Caco-2 (cell line): ENCODE measurements at regions not wholly inside any gene's neighbourhood (a gene's known extent, or its start where the extent isn't known, plus 50 kb on each side); places are given as distances from the start of the nearest gene placed in this dataset.

ENCODE experiments used
- BruUV-seq: library from RNA; stranded (reverse); fragments of 400-500 nt; replicated peaks from 2 replicates; lab custom pipeline; 2021; lab: Mats Ljungman, UMichigan
- CTCF ChIA-PET: fragments of 300-600 bp; sonication (Branson Sonifier 250); formaldehyde crosslinking; loops from one replicate; lab custom pipeline; 2022; ENCODE audit warnings: antibody characterized with exemption; lab: Charles Lee
- POLR2A ChIA-PET: fragments of 300-600 bp; sonication (Branson Sonifier 250); formaldehyde crosslinking; loops from one replicate; lab custom pipeline; 2022; ENCODE audit warnings: antibody characterized with exemption; lab: Charles Lee
- DNase-seq, 2 experiments: peaks; one replicate each; pipeline versions ENCODE4 v3.0.0 to v3.0.0-alpha.2; 2020 to 2022
- H3K27me3 ChIP-seq: replicated peaks from 2 replicates; pipeline ENCODE4 v1.6.0; 2011; ENCODE audit warnings: low read length; ENCODE audit not compliant: control insufficient read depth, insufficient read depth
- H3K36me3 ChIP-seq: 2 replicates; pipeline ENCODE4 v1.5.1; 2011; ENCODE audit warnings: low read length; ENCODE audit not compliant: control insufficient read depth, insufficient read depth
- H3K4me1 ChIP-seq: fragments of 250-450 bp; sonication (Bioruptor Pico); 2 replicates; pipeline ENCODE4 v1.5.1; 2020; ENCODE audit warnings: mild to moderate bottlenecking
- H3K4me3 ChIP-seq: 2 replicates; pipeline ENCODE4 v1.5.1; 2011; ENCODE audit warnings: low read depth, mild to moderate bottlenecking, control low read depth, low read length
- H3K9me3 ChIP-seq: fragments of 250-450 bp; sonication (Bioruptor Pico); 2 replicates; pipeline ENCODE4 v1.5.1; 2020; ENCODE audit warnings: mild to moderate bottlenecking, moderate library complexity
- H3K27ac Mint-ChIP-seq: one replicate; pipeline ENCODE4 v1.8.0; 2022; ENCODE audit warnings: mixed read lengths; ENCODE audit not compliant: unreplicated experiment
- H3K27me3 Mint-ChIP-seq: one replicate; pipeline ENCODE4 v1.8.0; 2022; ENCODE audit warnings: mixed read lengths; ENCODE audit not compliant: insufficient read depth, unreplicated experiment
- H3K36me3 Mint-ChIP-seq: one replicate; pipeline ENCODE4 v1.8.0; 2022; ENCODE audit warnings: mild to moderate bottlenecking, mixed read lengths; ENCODE audit not compliant: insufficient read depth, unreplicated experiment
- H3K4me1 Mint-ChIP-seq: one replicate; pipeline ENCODE4 v1.8.0; 2022; ENCODE audit warnings: low read depth, mixed read lengths; ENCODE audit not compliant: unreplicated experiment
- H3K4me3 Mint-ChIP-seq: one replicate; pipeline ENCODE4 v1.8.0; 2022; ENCODE audit warnings: mild to moderate bottlenecking, moderate library complexity, mixed read lengths; ENCODE audit not compliant: unreplicated experiment
- H3K9me3 Mint-ChIP-seq: one replicate; pipeline ENCODE4 v1.8.0; 2022; ENCODE audit warnings: mixed read lengths; ENCODE audit not compliant: unreplicated experiment
- CTCF ChIP-seq, 2 experiments: fragments of 200-600 bp in 1 of 2; IDR thresholded peaks; 1 replicate in 1 of 2; 2 replicates in 1 of 2; pipeline versions ENCODE4 v1.5.1 to v1.8.0; 2011 to 2022; ENCODE audit warnings: antibody characterized with exemption in 1 of 2, control low read depth in 1 of 2, inconsistent platforms in 1 of 2, low read depth in 1 of 2, low read length in 1 of 2, mild to moderate bottlenecking in 1 of 2, moderate library complexity in 1 of 2; ENCODE audit not compliant: insufficient read depth in 1 of 2, severe bottlenecking in 1 of 2, unreplicated experiment in 1 of 2
- intact Hi-C: fragments of 100-400 bp; cut with micrococcal nuclease; formaldehyde crosslinking; loops from one replicate; pipeline ENCODE4 v1.10.0; 2022; ENCODE audit not compliant: unreplicated experiment

GRCh38 chr13:50144246-50145160 lies 129.3 kb downstream of the KCNRG start:
- no peaks in the 10 kb centered on the region; the same call in 1 of the 2 replicates for H3K4me1 ChIP-seq
- Mint-ChIP-seq H3K4me1 (no peaks in the 10 kb centered on the region), H3K27ac (no peak overlapping the region), H3K4me3 (no peak overlapping the region), H3K27me3 (no peaks in the 10 kb centered on the region), H3K36me3 (no peaks in the 10 kb centered on the region), H3K9me3 (no peaks in the 10 kb centered on the region)
- no TSS peak for BruUV-seq
- no peaks in the 10 kb centered on the region for H3K27me3 ChIP-seq
- intact Hi-C loops: no loop called here
- no peaks in the 10 kb centered on the region for H3K36me3 ChIP-seq
- POLR2A ChIA-PET: no interaction called here
- H3K4me3 ChIP-seq: no peak overlapping the region
- CTCF ChIA-PET: no interaction called here
- no peak for DNase-seq
- TF ChIP-seq CTCF (IDR thresholded peaks at IDR 0.05; ENCODE audit: insufficient read depth in 1 of 2, low read depth in 1 of 2, low read length in 1 of 2, severe bottlenecking in 1 of 2, unreplicated experiment in 1 of 2): no peak
- no peaks in the 10 kb centered on the region for H3K9me3 ChIP-seq

DNA sequence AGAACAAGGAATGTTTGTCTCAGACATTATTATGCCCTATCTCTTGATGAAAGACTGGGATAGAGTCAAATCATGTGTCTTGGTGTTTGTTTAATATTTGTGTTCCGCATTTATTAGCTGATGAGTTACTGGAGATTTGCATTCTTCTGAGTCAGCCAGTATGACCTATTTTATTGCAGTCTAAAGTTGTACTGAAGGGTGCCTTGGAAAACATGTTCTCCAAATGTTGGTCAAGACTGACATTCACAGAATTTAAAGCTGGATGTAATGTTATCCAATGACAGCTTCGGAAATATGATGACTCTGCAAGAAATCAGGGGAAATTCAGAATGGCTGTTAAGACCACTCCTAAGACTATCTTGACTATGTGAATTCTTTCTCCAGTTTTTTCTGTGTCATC lies 134.0 kb downstream of the KCNRG start:
- POLR2A ChIA-PET: no interaction called here
- no peaks in the 10 kb centered on the region for H3K4me1 Mint-ChIP-seq
- no peak for DNase-seq
- TF ChIP-seq CTCF (IDR thresholded peaks at IDR 0.05; ENCODE audit: insufficient read depth in 1 of 2, low read depth in 1 of 2, low read length in 1 of 2, severe bottlenecking in 1 of 2, unreplicated experiment in 1 of 2): no peak
- Histone ChIP-seq H3K27me3 (no peaks in the 10 kb centered on the region), H3K9me3 (no peaks in the 10 kb centered on the region), H3K4me1 (no peaks in the 10 kb centered on the region; the same call in 1 of the 2 replicates), H3K4me3 (no peak overlapping the region), H3K36me3 (no peaks in the 10 kb centered on the region)
- intact Hi-C loops: no loop called here
- H3K9me3 Mint-ChIP-seq: no peaks in the 10 kb centered on the region
- H3K4me3 Mint-ChIP-seq: no peak overlapping the region
- no peak overlapping the region for H3K27ac Mint-ChIP-seq
- H3K36me3 Mint-ChIP-seq: no peaks in the 10 kb centered on the region
- no TSS peak for BruUV-seq
- CTCF ChIA-PET: no interaction called here
- H3K27me3 Mint-ChIP-seq: no peaks in the 10 kb centered on the region

GRCh38 chr13:50149932-50150331 lies 134.7 kb downstream of the KCNRG start:
- BruUV-seq: no TSS peak
- Histone ChIP-seq H3K9me3 (no peaks in the 10 kb centered on the region), H3K36me3 (no peaks in the 10 kb centered on the region), H3K4me1 (no peaks in the 10 kb centered on the region; the same call in 1 of the 2 replicates), H3K4me3 (no peak overlapping the region), H3K27me3 (no peaks in the 10 kb centered on the region)
- H3K4me3 Mint-ChIP-seq: no peak overlapping the region
- H3K27me3 Mint-ChIP-seq: no peaks in the 10 kb centered on the region
- no peaks in the 10 kb centered on the region for H3K36me3 Mint-ChIP-seq
- no peak for TF ChIP-seq CTCF (IDR thresholded peaks at IDR 0.05; ENCODE audit: insufficient read depth in 1 of 2, low read depth in 1 of 2, low read length in 1 of 2, severe bottlenecking in 1 of 2, unreplicated experiment in 1 of 2)
- no peaks in the 10 kb centered on the region for H3K4me1 Mint-ChIP-seq
- intact Hi-C loops: no loop called here
- no peak overlapping the region for H3K27ac Mint-ChIP-seq
- POLR2A ChIA-PET: no interaction called here
- CTCF ChIA-PET: no interaction called here
- no peaks in the 10 kb centered on the region for H3K9me3 Mint-ChIP-seq
- DNase-seq: no peak
